Smooth muscle cell (in vitro differentiated cells): ENCODE measurements at regions not wholly inside any gene's neighbourhood (a gene's known extent, or its start where the extent isn't known, plus 50 kb on each side); places are given as distances from the start of the nearest gene placed in this dataset.

Experiments used
- DNase-seq: peaks from one replicate; lab custom pipeline; 2025; ENCODE audit not compliant: unreplicated experiment; lab: John Stamatoyannopoulos, UW
- H2AFZ ChIP-seq: fragments of 200-600 bp; sonication (generic); 2 replicates; pipeline ENCODE4 v1.6.0; 2016; ENCODE audit warnings: antibody characterized with exemption, low read depth, mild to moderate bottlenecking
- H3F3A ChIP-seq: fragments of 200-600 bp; sonication (generic); 2 replicates; pipeline ENCODE4 v1.6.0; 2017; ENCODE audit warnings: antibody characterized with exemption, low read depth
- H3K27ac ChIP-seq: fragments of 200-600 bp; sonication (generic); 2 replicates; pipeline ENCODE4 v1.5.1; 2016; ENCODE audit warnings: low read depth, mild to moderate bottlenecking
- H3K27me3 ChIP-seq: fragments of 200-600 bp; sonication (generic); 2 replicates; pipeline ENCODE4 v1.6.1; 2016; ENCODE audit warnings: low read depth, mild to moderate bottlenecking
- H3K36me3 ChIP-seq: fragments of 200-600 bp; sonication (generic); 2 replicates; pipeline ENCODE4 v1.5.1; 2016; ENCODE audit warnings: low read depth
- H3K4me1 ChIP-seq: fragments of 200-600 bp; sonication (generic); 2 replicates; pipeline ENCODE4 v1.5.1; 2016; ENCODE audit warnings: low read depth
- H3K4me2 ChIP-seq: fragments of 200-600 bp; sonication (generic); 2 replicates; pipeline ENCODE4 v1.6.0; 2016; ENCODE audit warnings: mild to moderate bottlenecking
- H3K4me3 ChIP-seq: fragments of 200-600 bp; sonication (generic); 2 replicates; pipeline ENCODE4 v1.5.1; 2016; ENCODE audit warnings: mild to moderate bottlenecking
- H3K79me2 ChIP-seq: fragments of 200-600 bp; sonication (generic); 2 replicates; pipeline ENCODE4 v1.6.0; 2016; ENCODE audit warnings: low read depth, mild to moderate bottlenecking
- H3K9ac ChIP-seq: fragments of 200-600 bp; sonication (generic); 2 replicates; pipeline ENCODE4 v1.6.0; 2016; ENCODE audit warnings: low read depth
- H3K9me3 ChIP-seq: fragments of 200-600 bp; sonication (generic); replicated peaks from 2 replicates; pipeline ENCODE4 v1.5.1; 2016; ENCODE audit warnings: low read depth
- H4K20me1 ChIP-seq: fragments of 200-600 bp; sonication (generic); 2 replicates; pipeline ENCODE4 v1.6.0; 2016; ENCODE audit warnings: low read depth
- WGBS: methylation state at CpG from one replicate; pipeline ENCODE4 v1.1.7; 2016; ENCODE audit warnings: low lambda C conversion rate; 5-methylcytosine and 5-hydroxymethylcytosine counted together
- TF ChIP-seq, protein P1 (sequence below): fragments of 200-600 bp; sonication (generic); IDR thresholded peaks from 2 replicates; pipeline ENCODE4 v1.5.1; 2017; ENCODE audit warnings: borderline replicate concordance, mild to moderate bottlenecking, antibody characterized with exemption; ENCODE audit not compliant: insufficient read depth, poor library complexity, severe bottlenecking

DNA sequence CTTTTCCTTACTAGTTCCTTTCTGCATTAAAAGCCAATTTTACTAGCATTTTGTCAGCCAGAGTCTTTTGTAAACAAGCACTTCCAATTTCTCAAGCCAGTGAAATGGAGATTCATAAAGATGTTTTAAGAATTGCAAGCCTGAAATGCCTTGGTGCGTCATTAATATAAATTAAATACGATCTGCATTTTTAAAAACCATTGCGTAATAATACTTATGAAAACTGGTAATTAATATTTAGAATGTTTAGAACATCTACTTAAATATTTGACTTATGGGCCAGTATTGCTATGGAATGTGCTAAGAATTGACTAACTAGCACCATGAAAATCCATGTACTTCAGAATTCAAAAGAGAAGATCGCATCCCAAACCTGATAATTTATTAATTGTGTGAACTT, 89.1 kb upstream of the PROX1 start:
- WGBS: 95% methylated on average over 4 of the region's 4 CpGs

DNA sequence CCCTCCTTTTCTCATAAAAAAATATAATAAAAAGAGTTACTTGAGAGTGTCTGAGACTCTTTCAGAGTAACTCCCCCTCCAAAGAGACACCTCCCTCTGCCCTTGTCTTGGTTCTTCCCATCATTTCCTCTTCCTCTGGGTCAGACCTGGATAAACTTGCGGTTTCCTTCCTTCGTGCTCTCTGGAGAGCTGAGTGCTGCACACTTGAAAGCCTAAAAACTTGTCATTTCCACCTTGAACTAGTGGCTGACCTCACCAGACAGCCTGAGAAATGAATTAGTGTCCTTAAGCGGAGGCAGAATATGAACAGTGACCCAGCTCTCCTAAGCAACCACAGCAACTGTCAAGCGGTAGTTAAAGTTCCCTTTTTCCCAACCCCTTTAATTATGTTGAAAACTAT, 88.4 kb upstream of the PROX1 start:
- Histone ChIP-seq H4K20me1 (no peaks in the 10 kb centered on the region), H3K4me1 (no peaks in the 10 kb centered on the region)

More for the DNA sequence above, 89.1 kb upstream of the PROX1 start:
- DNase-seq: no peak
- Histone ChIP-seq H3K4me2 (no peak overlapping the region), H3F3A (no peaks in the 10 kb centered on the region), H4K20me1 (no peaks in the 10 kb centered on the region), H2AFZ (no peak overlapping the region), H3K4me3 (no peak overlapping the region), H3K36me3 (no peaks in the 10 kb centered on the region), H3K79me2 (no peaks in the 10 kb centered on the region), H3K9ac (no peak overlapping the region), H3K4me1 (no peaks in the 10 kb centered on the region), H3K27ac (no peak overlapping the region), H3K27me3 (no peaks in the 10 kb centered on the region), H3K9me3 (no peaks in the 10 kb centered on the region)
- TF ChIP-seq, protein P1, sequence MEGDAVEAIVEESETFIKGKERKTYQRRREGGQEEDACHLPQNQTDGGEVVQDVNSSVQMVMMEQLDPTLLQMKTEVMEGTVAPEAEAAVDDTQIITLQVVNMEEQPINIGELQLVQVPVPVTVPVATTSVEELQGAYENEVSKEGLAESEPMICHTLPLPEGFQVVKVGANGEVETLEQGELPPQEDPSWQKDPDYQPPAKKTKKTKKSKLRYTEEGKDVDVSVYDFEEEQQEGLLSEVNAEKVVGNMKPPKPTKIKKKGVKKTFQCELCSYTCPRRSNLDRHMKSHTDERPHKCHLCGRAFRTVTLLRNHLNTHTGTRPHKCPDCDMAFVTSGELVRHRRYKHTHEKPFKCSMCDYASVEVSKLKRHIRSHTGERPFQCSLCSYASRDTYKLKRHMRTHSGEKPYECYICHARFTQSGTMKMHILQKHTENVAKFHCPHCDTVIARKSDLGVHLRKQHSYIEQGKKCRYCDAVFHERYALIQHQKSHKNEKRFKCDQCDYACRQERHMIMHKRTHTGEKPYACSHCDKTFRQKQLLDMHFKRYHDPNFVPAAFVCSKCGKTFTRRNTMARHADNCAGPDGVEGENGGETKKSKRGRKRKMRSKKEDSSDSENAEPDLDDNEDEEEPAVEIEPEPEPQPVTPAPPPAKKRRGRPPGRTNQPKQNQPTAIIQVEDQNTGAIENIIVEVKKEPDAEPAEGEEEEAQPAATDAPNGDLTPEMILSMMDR: no peak

GRCh38 chr1:213905344-213905743, 82.4 kb upstream of the PROX1 start:
- no peaks in the 10 kb centered on the region for H3K9me3 ChIP-seq
- no peaks in the 10 kb centered on the region for H4K20me1 ChIP-seq
- no peak overlapping the region for H3K27ac ChIP-seq
- H3K79me2 ChIP-seq: no peaks in the 10 kb centered on the region
- no peak overlapping the region for H3K4me3 ChIP-seq
- peaks cover 2% of the 10 kb centered on the region for H3K27me3 ChIP-seq
- H3K4me2 ChIP-seq: no peak overlapping the region
- TF ChIP-seq, protein P1: no peak
- no peak for DNase-seq
- H3K9ac ChIP-seq: no peak overlapping the region
- no peaks in the 10 kb centered on the region for H3K36me3 ChIP-seq
- no peak overlapping the region for H2AFZ ChIP-seq
- WGBS: 89% methylated on average over 13 of the region's 13 CpGs
- no peaks in the 10 kb centered on the region for H3F3A ChIP-seq
- no peaks in the 10 kb centered on the region for H3K4me1 ChIP-seq

More for the DNA sequence above, 88.4 kb upstream of the PROX1 start:
- TF ChIP-seq, protein P1: no peak
- Histone ChIP-seq H3K4me2 (no peak overlapping the region), H3K79me2 (no peaks in the 10 kb centered on the region), H3K9ac (no peak overlapping the region), H3K27me3 (no peaks in the 10 kb centered on the region), H2AFZ (no peak overlapping the region), H3K36me3 (no peaks in the 10 kb centered on the region), H3K4me3 (no peak overlapping the region), H3F3A (no peaks in the 10 kb centered on the region), H3K9me3 (no peaks in the 10 kb centered on the region), H3K27ac (no peak overlapping the region)
- 88% methylated on average over 4 of the region's 4 CpGs for WGBS
- DNase-seq: no peak

GRCh38 chr1:213908521-213908920, 79.3 kb upstream of the PROX1 start:
- Histone ChIP-seq H3K4me1 (no peaks in the 10 kb centered on the region), H3K27me3 (peaks cover 20% of the 10 kb centered on the region), H3K36me3 (no peaks in the 10 kb centered on the region), H3K9ac (no peak overlapping the region), H3K79me2 (no peaks in the 10 kb centered on the region), H3K27ac (no peak overlapping the region), H3F3A (no peaks in the 10 kb centered on the region), H3K4me3 (no peak overlapping the region), H3K4me2 (no peak overlapping the region), H2AFZ (no peak overlapping the region), H3K9me3 (no peaks in the 10 kb centered on the region), H4K20me1 (no peaks in the 10 kb centered on the region)
- WGBS: 97% methylated on average over 4 of the region's 4 CpGs
- no peak for DNase-seq
- TF ChIP-seq, protein P1: no peak
